Stimulated activated CD8-positive, alpha-beta memory T cell treated with anti-CD3 and anti-CD28 coated beads, Interleukin-7, amount 100 ng/mL, for 48 hours (primary cell): ENCODE measurements at regions not wholly inside any gene's neighbourhood (a gene's known extent, or its start where the extent isn't known, plus 50 kb on each side); places are given as distances from the start of the nearest gene placed in this dataset.
"Not testable (repeated sequence)": the region's sequence is repeated elsewhere in the genome, so short reads cannot be mapped to it uniquely, and the experiment has no call there.

Experiments
- DNase-seq, 2 donors: peaks; one replicate each; pipeline ENCODE4 v3.0.0-alpha.2; 2020; ENCODE audit warnings: low read depth in 1 of 2; ENCODE audit errors: extremely low read depth in 1 of 2

DNA sequence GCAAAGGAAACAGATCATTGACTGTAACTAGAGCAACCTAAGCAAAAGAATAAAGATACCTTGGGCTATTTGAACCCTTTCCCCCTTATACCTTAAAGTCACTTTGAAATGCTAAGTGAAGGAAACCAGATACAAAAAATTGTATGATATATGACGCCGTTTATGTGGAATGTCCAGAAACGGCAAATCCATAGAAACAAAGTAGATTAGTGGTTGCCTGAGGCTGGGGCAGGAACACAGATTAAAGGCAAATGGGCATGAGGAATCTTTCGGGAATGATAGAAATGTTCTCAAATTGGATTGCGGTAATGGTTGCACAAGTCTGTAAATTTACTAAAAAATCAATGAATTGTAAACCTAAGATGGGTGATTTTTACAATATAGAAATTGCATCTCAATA is 160.1 kb upstream of the CCDC54 start:
- no peak for DNase-seq

GRCh38 chr3:107218864-107219269 is 158.4 kb upstream of the CCDC54 start:
- no peak for DNase-seq

DNA sequence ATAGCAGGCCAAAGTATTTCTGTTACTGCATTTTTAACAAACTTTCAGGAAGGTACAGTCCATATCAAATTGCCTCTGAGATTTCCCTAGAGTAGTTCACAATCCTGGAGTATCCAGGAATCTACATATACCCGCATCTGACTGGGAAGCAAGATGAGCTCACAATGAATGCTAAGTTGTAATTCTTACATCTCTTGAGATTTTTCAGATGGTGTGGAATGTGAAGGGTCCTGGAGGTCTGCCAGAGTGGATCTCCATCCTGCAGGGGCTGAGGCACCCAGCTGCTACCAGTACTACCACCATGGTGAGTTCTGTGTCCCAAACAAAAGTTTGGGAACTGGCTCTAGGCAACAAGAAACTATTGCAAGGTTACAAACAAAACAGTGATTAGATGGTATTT is 156.7 kb upstream of the CCDC54 start:
- no peak for DNase-seq

DNA sequence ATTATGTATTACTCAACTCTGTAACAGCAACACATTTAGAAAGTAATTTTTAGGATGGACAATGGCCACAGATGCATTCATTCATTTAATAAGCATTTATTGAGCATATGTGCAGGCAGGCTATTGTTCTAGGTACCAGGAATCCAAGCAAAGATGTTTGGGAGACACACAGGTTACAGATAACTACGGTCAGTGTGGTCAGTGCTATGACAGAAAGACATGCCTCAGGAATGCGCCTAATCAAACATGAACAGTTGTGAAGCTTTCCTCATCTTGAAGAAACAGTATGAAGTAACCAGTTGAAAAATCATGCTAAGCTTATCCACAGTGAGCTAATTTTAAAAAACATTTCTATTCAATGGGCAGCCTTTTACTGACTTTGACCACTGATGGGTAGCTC is 155.4 kb upstream of the CCDC54 start:
- no peak for DNase-seq

DNA sequence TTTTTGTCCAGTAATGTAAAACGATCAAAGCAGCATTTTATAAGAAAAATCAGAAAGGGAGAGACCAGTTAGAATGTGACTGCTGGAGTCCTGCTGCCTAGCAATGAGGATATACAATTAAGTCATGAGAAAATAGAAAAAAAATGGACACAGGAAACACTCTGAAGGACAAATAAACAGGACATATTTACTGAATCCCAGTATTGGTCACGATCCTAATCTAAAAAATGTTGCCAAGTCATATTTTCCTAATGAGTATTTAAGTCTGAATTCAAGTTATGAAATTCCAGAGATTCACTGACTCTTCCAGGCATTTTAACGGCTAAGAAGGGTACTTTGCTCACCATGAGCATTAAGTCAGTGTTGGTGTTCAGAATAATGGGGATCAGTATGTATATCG is 154.3 kb upstream of the CCDC54 start:
- no peak for DNase-seq

GRCh38 chr3:107224026-107224596 is 153.1 kb upstream of the CCDC54 start:
- DNase-seq: no peak

DNA sequence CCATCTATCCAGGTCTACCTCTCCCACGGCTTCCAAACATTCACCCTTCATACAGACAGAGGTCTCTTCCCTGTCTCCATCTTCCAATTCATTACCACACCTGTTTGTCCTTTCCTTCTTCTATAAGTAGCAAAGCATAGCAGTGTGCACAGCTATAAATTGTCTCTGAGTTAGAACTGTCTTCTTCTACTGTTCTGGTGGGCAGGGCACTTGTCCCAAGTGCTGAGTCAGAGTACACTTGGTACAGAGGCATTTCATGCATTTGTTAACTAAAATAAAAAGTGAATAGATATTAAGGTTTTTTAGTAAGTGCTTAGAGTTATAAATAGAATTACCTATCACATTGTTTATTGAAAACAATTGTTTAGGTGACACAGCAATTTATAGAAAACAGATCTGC is 150.1 kb upstream of the CCDC54 start:
- no peak for DNase-seq

- not testable (repeated sequence) for DNase-seq
These were observed 143.4 kb upstream of the CCDC54 start for GRCh38 chr3:107233877-107234276.

DNA sequence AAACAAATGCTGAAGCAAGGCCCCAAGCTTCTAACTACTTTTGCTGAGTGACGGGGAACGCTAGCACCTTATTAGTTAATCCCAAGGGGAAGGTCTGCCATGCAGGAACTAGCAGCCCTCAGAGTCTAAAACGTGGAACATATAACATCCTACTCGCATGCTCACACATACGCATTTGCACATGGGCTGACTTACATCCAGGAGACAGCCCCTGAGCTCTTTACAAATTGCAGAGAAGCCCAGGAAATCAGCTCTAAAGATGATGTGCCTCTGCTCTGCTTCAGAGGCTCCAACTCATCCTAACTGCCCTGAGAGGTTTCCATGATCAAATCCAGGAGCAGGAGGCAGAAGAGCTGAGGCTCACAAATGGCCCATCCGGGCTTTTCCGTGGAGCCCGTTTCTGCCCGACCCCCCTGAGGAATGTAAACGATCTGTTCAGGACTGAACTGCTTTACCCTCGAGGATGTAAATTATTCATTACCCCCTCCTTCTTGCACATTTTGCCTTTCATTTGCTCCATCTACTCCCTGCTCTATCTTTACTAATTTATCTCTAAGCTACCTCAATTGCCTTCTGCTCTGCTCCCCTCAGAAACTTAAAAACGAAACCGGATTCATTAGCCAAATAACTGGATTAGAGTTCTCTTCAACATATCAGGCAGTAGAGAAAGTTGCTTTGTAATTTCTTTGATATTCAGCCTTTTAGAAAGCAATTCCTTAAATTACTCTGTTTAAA is 141.9 kb upstream of the CCDC54 start:
- DNase-seq: no peak

DNA sequence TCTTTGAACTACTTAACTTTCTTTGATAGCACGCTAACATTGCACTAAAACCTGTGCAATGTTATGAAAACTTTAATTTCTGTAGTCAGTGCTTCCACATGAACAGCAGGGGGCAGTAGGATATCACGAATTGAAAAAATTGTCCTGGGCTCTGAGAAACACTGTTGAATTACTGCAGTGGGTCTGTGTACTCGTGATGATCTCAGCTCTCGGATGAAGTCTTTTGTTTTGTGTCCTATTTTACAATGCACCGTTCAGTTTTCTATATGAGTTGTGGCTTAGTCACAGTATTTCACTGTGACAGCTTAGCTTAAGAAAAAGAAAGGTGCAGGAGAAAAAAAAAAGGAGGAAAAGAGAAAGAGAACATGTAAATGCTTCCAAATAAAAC is 141.3 kb upstream of the CCDC54 start:
- peak in 1 of 2 donors; percentile 13 for DNase-seq

- no peak for DNase-seq
These were observed 140.4 kb upstream of the CCDC54 start for GRCh38 chr3:107236655-107237337.

GRCh38 chr3:107238787-107239186 is 138.5 kb upstream of the CCDC54 start:
- DNase-seq: no peak

- no peak for DNase-seq
These were observed 137.5 kb upstream of the CCDC54 start for GRCh38 chr3:107239703-107240102.

GRCh38 chr3:107240183-107241091 is 136.8 kb upstream of the CCDC54 start:
- DNase-seq: peak; percentile 51 to 56

GRCh38 chr3:107241217-107241616 is 136.0 kb upstream of the CCDC54 start:
- no peak for DNase-seq

DNA sequence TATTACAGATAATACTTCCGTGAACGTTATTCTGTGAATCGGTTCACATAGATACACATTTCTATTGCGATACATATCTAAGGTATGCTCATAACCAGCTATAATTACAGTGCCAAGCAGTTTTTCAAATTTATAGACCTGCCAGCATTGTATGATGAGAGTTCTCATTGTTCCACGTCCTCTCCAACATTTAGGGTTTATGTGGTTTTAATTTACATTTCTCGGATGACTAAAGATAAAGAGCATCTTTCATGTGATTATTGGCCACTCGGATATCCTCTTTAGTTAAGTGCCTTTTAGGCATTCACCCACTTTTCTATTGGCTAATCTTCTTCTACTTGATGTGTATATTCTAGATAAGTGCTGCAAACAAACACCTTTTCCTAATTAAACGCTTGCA is 134.7 kb upstream of the CCDC54 start:
- no peak for DNase-seq

DNA sequence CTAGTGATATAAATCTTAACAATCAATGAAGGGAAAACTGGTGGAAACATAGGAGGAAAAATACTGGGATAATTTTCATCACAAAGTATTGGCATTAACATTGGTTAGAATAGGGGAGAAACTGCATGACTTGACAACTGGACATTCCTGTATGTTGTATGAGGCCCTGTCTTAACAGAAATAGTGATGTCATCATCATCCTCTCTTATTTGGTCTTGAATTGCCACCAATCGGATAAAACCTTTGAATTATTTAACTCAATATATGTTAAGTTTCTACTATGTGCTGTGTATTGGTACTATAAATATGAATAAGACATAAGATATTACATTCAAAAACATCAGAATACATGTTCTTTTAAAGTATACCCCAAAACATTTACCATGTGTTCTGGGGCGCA is 130.1 kb upstream of the CCDC54 start:
- DNase-seq: no peak

- DNase-seq: no peak
These were observed 128.1 kb upstream of the CCDC54 start for GRCh38 chr3:107249132-107249531.

DNA sequence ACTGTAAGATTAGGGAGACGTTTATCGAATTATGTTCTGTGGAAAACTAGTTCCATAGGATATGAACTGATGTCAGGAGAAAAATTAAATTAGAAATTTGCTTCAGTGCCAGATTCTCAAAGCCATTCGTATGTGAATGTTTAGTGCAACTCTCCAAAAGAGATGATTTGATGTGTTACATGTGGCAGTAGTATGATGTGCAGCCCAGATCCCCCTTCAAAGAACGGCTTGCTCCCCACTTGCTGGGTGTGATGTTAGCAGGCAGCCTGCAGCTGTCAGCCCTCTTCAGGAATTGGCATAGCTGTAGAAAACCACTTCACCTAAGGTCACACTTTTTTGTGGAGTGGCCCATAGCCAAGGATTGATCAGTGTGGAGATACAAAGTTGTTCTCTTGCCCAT is 127.0 kb upstream of the CCDC54 start:
- DNase-seq: no peak

DNA sequence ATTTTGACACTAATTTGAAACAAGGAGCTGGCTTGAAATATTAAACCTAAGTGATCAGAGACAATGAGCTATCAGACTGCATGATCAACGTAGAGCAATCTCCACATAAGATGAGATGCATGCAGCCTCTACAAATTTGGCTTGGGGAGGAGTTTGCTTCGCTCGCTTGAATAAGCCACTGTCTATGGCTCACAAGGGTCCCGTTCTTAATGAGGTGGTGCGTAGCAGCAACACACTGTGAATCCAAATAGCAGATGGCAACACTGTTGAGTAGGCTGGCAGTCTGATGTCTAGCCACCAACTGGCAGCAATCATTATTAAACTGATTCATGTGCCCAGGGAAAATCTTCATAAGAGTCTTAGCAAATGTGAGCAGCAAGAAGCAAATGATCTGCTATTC is 125.4 kb upstream of the CCDC54 start:
- DNase-seq: no peak

DNA sequence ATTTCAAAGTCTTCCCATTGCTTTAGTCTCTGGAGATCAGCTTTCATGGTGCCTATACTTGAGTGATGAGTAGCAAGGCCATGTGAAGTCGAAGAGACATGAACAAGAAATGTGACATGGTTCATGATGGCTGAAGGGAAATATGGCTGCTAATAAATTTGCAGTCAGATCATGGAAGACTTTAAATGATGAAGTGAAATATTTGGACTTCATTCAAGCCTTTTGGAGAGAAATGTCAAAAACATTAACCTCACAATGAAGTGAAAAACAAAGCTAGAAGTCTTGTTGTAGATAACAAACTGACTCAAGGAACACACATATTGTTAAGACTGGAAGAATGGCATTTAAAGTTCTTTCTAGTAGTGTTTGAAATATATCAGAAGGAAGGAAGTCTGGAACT is 120.3 kb upstream of the CCDC54 start:
- DNase-seq: no peak
